Stimulated activated CD8-positive, alpha-beta memory T cell treated with anti-CD3 and anti-CD28 coated beads, Interleukin-7, amount 100 ng/mL, for 1 hour (primary cell): ENCODE measurements at regions not wholly inside any gene's neighbourhood (a gene's known extent, or its start where the extent isn't known, plus 50 kb on each side); places are given as distances from the start of the nearest gene placed in this dataset.
"Not testable (repeated sequence)": the region's sequence is repeated elsewhere in the genome, so short reads cannot be mapped to it uniquely, and the experiment has no call there.

ENCODE experiments used
- DNase-seq, 2 donors: peaks; one replicate each; pipeline ENCODE4 v3.0.0-alpha.2; 2020; ENCODE audit warnings: low read depth in 2 of 2

- DNase-seq, result no peak
Measured at GRCh38 chr6:154923199-154923869, 71.8 kb upstream of the TIAM2 start.

DNA sequence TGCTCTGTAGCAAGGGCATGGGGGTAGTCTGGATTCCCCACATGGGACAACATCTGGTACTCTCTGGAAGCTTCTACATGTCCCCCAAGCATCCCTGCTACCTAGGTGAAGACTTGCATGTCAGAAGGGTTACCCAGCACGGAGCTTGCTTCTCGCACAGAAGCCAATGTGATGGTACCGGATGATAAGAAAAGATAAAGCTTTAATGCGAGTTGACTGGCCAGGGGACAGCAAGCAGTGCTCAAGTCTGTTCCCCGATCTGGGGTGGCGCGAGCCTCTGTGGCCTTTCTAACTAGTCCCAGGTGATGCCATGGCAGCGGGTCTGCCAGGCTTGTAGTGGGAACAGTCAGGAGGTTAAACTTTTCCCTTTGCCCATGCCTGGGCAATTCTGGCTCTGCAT is 70.0 kb upstream of the TIAM2 start:
- DNase-seq, result no peak

- no peak for DNase-seq
Measured at GRCh38 chr6:154926366-154926765, 68.7 kb upstream of the TIAM2 start.

- peak in 1 of 2 donors; percentile 32 for DNase-seq
Measured at GRCh38 chr6:154928325-154928922, 66.7 kb upstream of the TIAM2 start.

DNA sequence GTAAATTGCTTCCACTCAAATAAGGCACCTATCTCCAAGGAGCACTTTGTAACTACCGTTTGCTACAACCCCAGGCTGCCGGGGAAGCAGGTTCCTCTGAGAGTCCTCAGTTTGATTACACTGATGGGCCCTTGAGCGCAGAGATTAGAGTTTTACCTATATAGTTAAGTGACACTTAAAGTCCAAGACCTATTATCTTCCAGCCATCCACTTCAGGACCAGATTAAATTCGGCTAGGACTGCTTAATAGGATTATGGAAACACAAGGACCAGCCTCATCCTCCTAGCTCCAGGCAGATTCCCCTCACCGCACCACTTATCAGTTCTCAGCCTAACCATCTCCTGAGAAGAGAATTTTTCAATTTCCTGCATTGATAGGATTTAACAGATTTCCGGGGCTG is 64.7 kb upstream of the TIAM2 start:
- no peak for DNase-seq

GRCh38 chr6:154931711-154932424 is 63.2 kb upstream of the TIAM2 start:
- DNase-seq, result no peak

DNA sequence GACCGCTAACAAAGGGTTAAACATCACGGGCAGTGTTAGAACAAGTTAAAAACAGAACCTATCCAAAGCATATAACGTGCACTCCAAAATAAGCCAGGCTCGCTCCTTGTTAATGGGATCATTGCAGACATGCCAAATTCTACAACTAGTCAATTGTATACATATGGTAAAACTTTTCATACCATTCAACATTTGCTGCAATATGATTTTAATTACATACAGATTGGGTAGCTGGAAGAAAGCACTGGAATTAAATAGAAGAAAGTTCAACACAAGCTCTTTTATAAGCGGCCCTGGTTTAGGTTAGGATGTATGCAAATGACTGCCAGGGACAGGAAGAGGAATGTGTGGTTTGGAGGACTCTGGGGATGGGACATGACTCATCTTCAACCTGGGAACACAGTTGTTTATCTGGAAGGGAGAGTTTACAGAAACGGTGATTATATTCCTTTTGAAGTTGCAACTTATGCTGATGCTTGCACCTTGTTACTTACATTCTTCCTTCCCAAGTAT is 62.5 kb upstream of the TIAM2 start:
- DNase-seq, result no peak

- DNase-seq, result no peak
Measured at GRCh38 chr6:154933181-154933827, 61.8 kb upstream of the TIAM2 start.

DNA sequence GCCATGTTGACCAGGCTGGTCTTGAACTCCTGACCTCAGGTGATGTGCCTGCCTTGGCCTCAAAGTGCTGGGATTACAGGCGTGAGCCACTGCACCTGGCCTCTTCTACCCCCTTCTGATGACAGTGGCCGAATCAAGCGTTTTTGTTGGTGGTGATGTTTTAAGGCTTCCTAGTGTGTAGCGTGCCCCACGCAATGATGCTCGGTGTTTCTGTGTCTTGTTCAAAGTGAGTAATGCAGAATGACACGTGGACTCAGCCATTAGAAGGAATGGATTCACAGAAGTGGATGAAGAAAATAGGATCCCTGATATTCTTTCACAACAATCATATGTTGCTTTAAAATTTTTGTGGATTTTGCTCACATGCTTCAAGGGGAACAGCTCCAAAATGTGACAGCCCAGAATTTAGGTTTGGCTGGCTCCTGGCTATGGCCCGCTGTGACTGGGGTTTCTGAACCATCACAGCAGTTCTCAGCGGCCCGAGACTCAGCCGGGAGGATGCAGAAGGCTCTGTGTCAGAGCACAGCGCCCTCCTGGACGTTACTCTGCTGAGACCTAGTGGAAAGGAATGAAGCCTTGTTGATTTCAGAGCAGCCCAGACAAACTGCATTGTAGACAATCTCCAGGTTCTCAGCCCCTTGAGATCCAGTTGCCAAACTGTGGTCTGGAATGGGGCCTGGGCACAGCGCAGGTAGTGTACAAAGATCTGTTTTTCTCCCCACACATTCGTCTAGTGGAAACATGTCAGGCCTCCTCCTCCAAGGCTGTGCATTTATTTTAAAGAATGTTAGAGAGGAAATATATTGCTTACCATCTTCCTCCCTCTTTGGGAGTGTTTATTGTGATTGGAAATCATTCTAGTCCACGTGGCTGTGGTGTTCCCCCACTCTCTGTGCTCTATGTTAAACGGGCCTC is 57.6 kb upstream of the TIAM2 start:
- no peak for DNase-seq

DNA sequence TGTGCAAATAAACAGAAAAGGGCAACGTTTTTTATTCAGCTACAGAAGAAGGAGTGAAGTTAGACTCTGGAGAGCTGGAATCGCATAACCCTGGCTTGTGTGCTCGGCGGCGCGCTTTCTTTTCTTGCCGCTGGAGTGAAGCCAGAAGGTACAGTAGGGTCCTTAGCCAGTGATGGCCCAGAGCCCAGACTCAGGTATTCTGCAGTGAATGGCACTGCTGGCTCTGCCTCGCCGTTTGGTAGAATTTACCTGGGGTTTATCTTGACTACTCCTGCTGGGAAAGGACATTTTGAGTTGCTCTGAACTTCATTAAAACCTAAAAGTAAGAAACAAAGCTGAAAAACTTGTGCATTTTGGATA is 56.9 kb upstream of the TIAM2 start:
- no peak for DNase-seq

DNA sequence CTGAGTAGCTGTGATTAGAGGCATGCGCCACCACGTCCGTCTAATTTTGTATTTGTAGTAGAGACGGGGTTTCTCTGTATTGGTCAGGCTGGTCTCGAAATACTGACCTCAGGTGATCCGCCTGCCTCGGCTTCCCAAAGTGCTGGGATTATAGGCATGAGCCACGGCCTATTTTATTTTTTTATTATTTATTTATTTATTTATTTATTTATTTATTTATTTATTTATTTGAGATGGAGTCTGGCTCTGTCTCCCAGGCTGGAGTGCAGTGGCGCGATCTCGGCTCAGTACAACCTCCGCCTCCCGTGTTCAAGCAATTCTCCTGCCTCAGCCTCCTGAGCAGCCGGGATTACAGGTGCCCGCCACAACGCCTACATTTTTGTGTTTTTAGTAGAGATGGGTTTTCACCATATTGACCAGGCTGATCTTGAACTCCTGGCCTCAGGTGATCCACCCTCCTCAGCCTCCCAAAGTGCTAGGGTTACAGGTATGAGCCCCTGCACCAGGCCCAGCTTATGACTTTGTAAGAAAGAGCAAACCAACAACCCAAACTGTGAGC is 56.3 kb upstream of the TIAM2 start:
- DNase-seq, result not testable (repeated sequence)

DNA sequence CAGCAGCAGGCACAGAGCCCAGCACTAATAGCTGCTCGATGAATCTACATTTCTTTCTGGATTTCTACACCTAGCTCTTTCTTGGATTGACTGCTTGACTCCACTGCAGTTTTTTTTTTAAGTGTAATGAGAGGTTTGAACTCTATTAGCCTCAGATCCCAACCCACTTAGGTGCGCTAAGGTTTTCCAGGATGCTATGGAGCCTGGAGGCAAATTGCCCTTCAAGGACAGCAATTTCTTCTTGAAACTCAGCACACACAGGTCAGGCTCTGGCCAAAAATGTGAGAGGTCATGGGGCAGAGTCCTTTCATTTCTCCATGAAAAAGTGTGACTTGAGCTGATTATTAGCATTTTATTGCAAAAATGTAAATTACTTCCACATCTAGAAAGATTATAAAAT is 52.3 kb upstream of the TIAM2 start:
- DNase-seq, result no peak

DNA sequence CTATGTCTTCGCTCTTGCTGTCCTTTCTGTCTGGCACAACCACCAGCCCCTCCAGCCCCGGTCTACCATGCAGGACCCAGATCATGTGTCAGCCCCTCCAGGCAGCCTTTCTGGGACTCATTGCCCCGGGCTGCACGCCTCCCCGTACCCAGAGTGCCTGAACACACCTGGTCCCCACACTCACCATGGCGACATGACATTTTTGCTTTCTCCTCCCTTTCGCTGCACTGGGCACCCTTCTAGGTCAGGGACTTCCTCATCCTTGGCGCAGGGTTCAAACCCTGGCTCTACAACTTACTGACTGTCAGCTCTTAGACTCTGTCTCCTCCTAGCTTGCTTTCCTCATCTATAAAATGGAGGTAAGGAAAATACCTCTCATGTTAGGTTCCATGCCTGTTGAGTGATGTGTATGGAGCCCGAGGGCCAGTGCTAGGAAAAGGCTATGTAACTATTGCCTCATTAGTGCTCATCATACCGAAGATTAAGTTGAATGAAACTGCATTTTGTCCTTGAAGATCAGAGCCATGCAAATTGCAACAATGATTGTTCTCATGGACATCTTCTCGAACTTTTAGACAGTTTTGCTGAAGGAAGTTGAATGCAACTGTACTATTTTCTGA is 49.7 kb upstream of the TIAM2 start:
- DNase-seq, result no peak
